OCI-LY1 (cell line): ENCODE measurements at regions not wholly inside any gene's neighbourhood (a gene's known extent, or its start where the extent isn't known, plus 50 kb on each side); places are given as distances from the start of the nearest gene placed in this dataset.

Experiments
- EZH2 ChIP-seq: fragments of 200-600 bp; sonication (generic), shearing (Covaris generic); IDR thresholded peaks from 2 replicates; pipeline ENCODE4 v1.8.0; 2017; ENCODE audit warnings: borderline replicate concordance, mixed run types, mild to moderate bottlenecking, antibody characterized with exemption, low read length, moderate library complexity, mixed read lengths
- TF ChIP-seq, protein P1 (sequence below): fragments of 200-600 bp; sonication (generic), shearing (Covaris generic); IDR thresholded peaks from 2 replicates; pipeline ENCODE4 v1.5.1; 2017; ENCODE audit warnings: mild to moderate bottlenecking, antibody characterized with exemption, low read length, moderate library complexity, mixed read lengths

GRCh38 chr9:21584890-21585289, 102.8 kb upstream of the IFNE start:
- TF ChIP-seq EZH2 = no peak
- TF ChIP-seq, protein P1, sequence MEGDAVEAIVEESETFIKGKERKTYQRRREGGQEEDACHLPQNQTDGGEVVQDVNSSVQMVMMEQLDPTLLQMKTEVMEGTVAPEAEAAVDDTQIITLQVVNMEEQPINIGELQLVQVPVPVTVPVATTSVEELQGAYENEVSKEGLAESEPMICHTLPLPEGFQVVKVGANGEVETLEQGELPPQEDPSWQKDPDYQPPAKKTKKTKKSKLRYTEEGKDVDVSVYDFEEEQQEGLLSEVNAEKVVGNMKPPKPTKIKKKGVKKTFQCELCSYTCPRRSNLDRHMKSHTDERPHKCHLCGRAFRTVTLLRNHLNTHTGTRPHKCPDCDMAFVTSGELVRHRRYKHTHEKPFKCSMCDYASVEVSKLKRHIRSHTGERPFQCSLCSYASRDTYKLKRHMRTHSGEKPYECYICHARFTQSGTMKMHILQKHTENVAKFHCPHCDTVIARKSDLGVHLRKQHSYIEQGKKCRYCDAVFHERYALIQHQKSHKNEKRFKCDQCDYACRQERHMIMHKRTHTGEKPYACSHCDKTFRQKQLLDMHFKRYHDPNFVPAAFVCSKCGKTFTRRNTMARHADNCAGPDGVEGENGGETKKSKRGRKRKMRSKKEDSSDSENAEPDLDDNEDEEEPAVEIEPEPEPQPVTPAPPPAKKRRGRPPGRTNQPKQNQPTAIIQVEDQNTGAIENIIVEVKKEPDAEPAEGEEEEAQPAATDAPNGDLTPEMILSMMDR = no peak
